ENCODE measurements at regions not wholly inside any gene's neighbourhood (a gene's known extent, or its start where the extent isn't known, plus 50 kb on each side); places are given as distances from the start of the nearest gene placed in this dataset.

DNA sequence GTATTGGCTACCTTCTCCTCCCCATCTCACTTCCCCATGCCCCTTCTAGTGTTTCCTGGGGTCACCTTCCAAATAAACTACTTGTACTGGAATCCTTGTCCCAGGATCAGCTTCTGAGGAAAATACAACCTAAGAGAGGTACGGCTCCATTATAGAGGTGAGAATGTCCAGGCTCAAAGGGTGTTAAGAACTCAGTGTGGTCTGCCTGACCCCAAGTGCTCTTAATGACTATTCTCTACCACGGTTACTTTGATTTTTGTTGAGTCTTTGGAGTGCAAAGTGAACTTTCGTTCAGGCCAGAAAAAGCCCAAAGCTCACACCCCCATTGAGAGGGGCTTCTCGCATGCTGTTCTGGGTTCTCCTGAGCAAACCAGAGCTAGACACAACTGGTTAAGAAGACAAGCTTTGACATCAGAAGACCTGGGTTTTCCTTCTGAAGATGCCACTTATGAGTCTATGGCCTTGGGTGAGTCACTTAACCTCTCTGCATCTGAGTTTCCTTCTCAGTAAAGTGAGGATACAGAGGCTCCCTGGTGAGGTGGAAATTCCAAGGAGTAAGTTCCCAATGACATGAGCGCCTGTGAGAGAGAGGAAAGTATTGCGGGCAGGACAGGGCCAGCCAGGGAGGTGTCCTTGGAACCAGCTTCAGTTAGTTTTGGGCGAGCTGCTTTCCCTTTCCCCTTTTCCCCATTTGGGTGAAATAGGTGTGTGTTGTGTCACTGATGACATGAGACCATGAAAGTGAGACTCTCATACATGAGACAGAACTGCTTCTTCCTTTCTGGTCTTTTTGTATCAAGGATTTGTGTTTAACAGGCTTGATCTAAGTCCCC is 475.0 kb upstream of the PROK2 start:
- Histone ChIP-seq H3K4me1 (no peaks in the 10 kb centered on the region), H3K4me3 (no peak overlapping the region), H3K9me3 (no peaks in the 10 kb centered on the region), H3K36me3 (replicated peaks) (no peaks in the 10 kb centered on the region), H3K27me3 (ENCODE audit: low read depth) (no peaks in the 10 kb centered on the region)
- DNase-seq (ENCODE audit: low spot score in 2 of 2) = no peak
- in situ Hi-C loops (cut with MboI; ENCODE audit: low sequenced_read_pairs) = no loop called here

DNA sequence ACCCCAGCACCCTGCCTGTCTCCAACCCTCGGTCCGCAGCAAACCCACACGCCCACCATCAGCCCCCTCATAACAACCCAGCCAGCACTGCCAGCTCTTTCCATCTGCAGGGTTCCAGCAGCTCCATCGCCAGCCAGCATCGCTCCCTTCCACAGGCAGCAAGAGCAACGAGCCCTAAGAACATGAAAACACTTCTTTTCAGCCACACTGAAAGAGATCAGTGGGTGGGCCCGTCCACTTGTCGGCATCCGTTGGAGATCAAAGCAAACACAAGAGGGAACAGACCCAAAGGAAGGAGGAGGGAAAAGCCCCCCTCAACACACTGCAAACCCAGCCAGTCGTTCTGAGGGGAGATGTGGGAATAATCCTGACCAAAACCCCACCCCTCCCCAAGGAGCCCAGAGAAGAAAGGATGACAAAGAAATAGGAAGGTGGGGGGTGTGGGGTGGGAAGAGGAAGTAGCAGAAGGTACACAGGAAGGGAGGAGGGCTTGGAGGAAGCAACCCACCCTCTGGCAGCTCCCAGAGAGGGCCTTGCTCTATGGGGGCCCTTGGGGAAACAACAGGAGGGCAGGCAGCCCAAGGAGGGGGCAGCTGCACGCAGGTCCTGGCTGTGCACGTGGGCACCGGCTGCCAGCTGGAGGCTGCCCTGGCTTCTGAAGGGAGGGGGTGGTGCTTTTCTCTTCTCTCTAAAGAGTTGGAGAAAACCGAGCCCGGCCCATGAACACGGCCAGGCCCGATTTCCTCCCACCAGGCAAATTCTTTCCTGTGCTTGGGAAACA is 473.6 kb upstream of the PROK2 start:
- in situ Hi-C loops (cut with MboI; ENCODE audit: low sequenced_read_pairs) = no loop called here
- Histone ChIP-seq H3K4me1 (no peaks in the 10 kb centered on the region), H3K36me3 (replicated peaks) (no peaks in the 10 kb centered on the region), H3K9me3 (no peaks in the 10 kb centered on the region), H3K27me3 (ENCODE audit: low read depth) (no peaks in the 10 kb centered on the region), H3K4me3 (no peak overlapping the region)
- DNase-seq (ENCODE audit: low spot score in 2 of 2) = no peak

DNA sequence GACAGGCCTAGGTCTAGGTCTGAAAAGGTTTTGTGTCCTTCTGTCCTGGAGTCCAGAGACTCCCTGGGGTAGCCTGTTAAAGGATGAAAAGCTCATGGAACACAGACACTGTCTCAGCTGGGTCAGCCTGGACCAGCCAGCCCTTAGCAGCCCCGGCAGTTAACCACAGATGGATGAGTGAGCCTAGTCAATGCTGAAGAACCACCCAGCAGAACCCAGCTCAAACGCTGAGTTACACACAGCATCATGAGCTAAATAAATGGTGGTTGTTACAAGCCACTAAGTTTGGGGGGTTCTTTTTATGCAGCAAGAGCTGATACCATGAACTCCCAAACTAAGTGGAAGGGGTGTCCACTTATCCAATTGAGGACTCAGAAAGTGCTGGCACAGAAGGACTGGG is 472.8 kb upstream of the PROK2 start:
- Histone ChIP-seq H3K4me1 (no peaks in the 10 kb centered on the region), H3K36me3 (replicated peaks) (no peaks in the 10 kb centered on the region), H3K4me3 (no peak overlapping the region), H3K27me3 (ENCODE audit: low read depth) (no peaks in the 10 kb centered on the region), H3K9me3 (no peaks in the 10 kb centered on the region)
- in situ Hi-C loops (cut with MboI; ENCODE audit: low sequenced_read_pairs) = no loop called here
- no peak for DNase-seq (ENCODE audit: low spot score in 2 of 2)

DNA sequence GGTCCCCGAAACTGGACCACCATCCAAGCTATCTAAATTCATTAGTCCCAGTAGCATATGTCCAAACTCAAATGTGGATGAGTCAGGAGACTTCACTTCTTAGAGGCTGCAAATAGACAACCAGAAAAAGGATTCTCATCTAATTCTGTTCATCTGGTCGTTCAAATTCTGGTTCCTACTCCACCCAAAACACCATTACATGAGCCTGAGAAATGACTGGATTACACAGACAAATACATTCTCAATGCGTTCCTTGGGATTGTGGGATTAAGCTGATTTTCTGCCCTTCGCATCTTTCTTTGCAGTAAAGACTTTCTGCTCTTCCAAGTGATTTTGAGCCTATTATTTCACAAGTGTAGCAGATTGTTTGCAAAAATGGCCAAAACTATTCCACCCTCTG is 472.3 kb upstream of the PROK2 start:
- DNase-seq (ENCODE audit: low spot score in 2 of 2) = no peak
- no peaks in the 10 kb centered on the region for H3K27me3 ChIP-seq (ENCODE audit: low read depth)
- no peaks in the 10 kb centered on the region for H3K4me1 ChIP-seq
- no peaks in the 10 kb centered on the region for H3K9me3 ChIP-seq
- no peaks in the 10 kb centered on the region for H3K36me3 ChIP-seq (replicated peaks)
- in situ Hi-C loops (cut with MboI; ENCODE audit: low sequenced_read_pairs) = no loop called here
- H3K4me3 ChIP-seq = no peak overlapping the region

DNA sequence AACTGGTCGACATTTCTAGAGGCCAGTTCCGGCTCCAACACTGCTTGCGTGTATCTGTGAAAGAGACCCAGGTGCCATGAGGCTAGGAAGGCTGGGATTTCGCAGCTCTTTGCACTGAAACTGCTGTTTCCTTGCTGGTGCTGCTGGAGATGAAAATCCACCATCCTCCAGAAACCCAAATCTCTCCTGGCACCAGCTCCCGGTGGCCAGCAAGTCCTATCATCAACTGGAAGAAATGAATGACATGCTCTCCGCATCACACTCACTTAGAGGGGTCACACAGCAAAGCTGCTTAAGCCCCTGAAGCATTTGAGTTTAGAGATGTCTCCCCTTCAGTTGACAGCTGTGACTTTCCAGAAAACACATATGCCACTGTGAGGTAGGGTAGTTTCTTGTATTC is 471.8 kb upstream of the PROK2 start:
- no peak overlapping the region for H3K4me3 ChIP-seq
- in situ Hi-C loops (cut with MboI; ENCODE audit: low sequenced_read_pairs) = no loop called here
- no peaks in the 10 kb centered on the region for H3K9me3 ChIP-seq
- no peak for DNase-seq (ENCODE audit: low spot score in 2 of 2)
- H3K36me3 ChIP-seq (replicated peaks) = no peaks in the 10 kb centered on the region
- no peaks in the 10 kb centered on the region for H3K4me1 ChIP-seq
- H3K27me3 ChIP-seq (ENCODE audit: low read depth) = no peaks in the 10 kb centered on the region

DNA sequence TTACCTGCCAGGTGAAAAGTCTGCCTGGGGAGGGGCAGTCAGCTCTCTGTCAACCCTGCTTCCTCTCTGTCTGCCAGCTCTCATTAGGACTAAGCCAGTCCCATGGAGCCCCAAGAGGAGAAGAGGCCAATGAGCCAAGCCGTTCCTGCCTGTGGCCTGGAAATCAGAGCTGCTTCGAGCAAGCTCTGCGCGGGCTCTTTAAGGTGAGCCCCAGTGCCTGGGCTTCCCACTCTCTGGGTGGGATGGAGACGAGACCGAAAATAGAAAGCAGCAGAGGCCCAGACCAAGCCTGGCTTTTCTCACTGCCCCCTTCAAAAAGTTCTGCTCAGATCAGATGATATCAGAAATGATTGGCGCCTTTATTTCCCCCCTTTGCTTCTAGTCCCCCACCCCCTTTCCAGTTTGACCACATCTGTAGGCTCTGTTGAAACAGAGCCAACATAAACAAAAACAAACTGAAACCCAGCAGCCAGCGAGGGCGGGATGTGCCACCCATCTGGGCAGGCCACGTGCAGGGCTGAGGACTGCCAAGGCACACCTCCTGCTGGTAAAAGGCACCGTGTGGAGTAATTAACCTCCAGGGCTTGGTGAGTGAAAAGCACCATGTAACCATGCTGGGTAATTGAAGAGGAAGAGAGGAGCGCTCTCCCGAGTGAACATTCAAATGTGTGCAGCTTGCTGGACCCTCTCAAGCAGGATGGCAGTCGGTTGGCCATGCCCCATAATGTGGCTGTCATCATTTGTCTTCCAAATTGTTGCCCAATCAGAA is 471.0 kb upstream of the PROK2 start:
- Histone ChIP-seq H3K27me3 (ENCODE audit: low read depth) (no peaks in the 10 kb centered on the region), H3K4me3 (no peak overlapping the region), H3K4me1 (no peaks in the 10 kb centered on the region), H3K9me3 (no peaks in the 10 kb centered on the region), H3K36me3 (replicated peaks) (no peaks in the 10 kb centered on the region)
- in situ Hi-C loops (cut with MboI; ENCODE audit: low sequenced_read_pairs) = no loop called here
- no peak for DNase-seq (ENCODE audit: low spot score in 2 of 2)

DNA sequence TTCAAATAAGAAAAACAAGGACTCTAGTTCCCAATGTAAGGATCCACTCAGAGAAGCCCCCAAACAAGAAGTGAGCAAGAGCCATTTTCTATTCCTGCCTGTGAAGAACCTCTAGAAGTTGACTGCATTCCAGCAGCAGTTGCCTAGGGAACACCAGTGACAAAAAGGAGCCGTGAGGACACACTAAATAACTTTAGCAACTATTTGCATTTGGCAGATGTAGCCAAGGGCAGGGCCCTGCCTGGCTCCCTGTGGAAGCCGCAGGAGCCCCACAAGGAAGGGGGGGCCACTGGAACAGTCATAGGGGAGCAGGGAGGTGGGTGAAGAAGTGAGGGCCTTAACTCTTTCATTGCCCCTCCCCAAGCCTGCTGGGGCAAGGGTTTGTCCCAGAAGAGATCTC is 470.2 kb upstream of the PROK2 start:
- in situ Hi-C loops (cut with MboI; ENCODE audit: low sequenced_read_pairs) = no loop called here
- Histone ChIP-seq H3K27me3 (ENCODE audit: low read depth) (no peaks in the 10 kb centered on the region), H3K4me1 (no peaks in the 10 kb centered on the region), H3K36me3 (replicated peaks) (no peaks in the 10 kb centered on the region), H3K9me3 (no peaks in the 10 kb centered on the region), H3K4me3 (no peak overlapping the region)
- DNase-seq (ENCODE audit: low spot score in 2 of 2) = no peak

DNA sequence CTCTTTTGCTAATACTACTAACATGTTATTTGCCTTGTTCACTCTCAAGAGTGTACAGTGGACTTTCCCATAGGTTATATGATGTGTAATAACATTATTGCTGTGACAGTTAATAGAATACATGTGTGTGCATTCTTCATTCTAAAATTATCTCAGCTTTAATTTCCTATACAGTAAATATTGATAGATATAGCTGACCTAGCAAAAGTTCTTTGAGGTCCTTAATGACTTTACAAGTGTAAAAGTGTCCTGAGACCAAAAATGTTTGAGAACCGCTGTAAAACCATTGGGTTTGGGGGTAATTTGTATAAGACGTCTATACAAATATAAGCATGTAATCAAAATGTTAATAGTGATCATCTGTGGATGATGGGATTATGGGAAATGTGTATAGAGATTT is 469.5 kb upstream of the PROK2 start:
- no peak for DNase-seq (ENCODE audit: low spot score in 2 of 2)
- Histone ChIP-seq H3K27me3 (ENCODE audit: low read depth) (no peaks in the 10 kb centered on the region), H3K4me1 (no peaks in the 10 kb centered on the region), H3K9me3 (no peaks in the 10 kb centered on the region), H3K36me3 (replicated peaks) (no peaks in the 10 kb centered on the region), H3K4me3 (no peak overlapping the region)
- in situ Hi-C loops (cut with MboI; ENCODE audit: low sequenced_read_pairs) = no loop called here

DNA sequence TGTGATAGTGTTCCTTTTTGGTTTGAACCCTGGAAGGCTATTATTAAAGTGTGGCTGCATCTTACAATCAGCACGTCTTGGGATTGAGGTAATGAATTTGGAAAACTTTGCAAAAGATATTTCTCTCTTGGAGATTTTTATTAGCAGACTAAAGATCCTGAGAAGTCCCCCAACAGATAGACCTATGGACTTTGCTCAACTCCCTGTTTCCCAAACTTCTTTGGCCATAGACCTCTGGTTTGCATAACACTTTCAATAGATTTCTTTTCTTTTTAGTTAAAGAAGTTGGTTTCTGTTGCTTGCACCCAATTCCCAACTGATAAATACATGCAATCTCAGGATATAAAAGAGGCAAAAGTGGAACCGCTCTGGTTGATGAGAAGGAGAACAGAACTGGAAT is 465.8 kb upstream of the PROK2 start:
- in situ Hi-C loops (cut with MboI; ENCODE audit: low sequenced_read_pairs) = no loop called here
- DNase-seq (ENCODE audit: low spot score in 2 of 2) = no peak
- Histone ChIP-seq H3K9me3 (no peaks in the 10 kb centered on the region), H3K36me3 (replicated peaks) (no peaks in the 10 kb centered on the region), H3K27me3 (ENCODE audit: low read depth) (no peaks in the 10 kb centered on the region; the same call in 1 of the 2 replicates), H3K4me1 (no peaks in the 10 kb centered on the region), H3K4me3 (no peak overlapping the region)

- H3K9me3 ChIP-seq = no peaks in the 10 kb centered on the region
- no peaks in the 10 kb centered on the region; the same call in 1 of the 2 replicates for H3K27me3 ChIP-seq (ENCODE audit: low read depth)
- in situ Hi-C loops (cut with MboI; ENCODE audit: low sequenced_read_pairs) = no loop called here
- no peak overlapping the region for H3K4me3 ChIP-seq
- H3K36me3 ChIP-seq (replicated peaks) = no peaks in the 10 kb centered on the region
- no peak for DNase-seq (ENCODE audit: low spot score in 2 of 2)
- no peaks in the 10 kb centered on the region for H3K4me1 ChIP-seq
Measured at GRCh38 chr3:72248869-72249268, 463.9 kb upstream of the PROK2 start.

DNA sequence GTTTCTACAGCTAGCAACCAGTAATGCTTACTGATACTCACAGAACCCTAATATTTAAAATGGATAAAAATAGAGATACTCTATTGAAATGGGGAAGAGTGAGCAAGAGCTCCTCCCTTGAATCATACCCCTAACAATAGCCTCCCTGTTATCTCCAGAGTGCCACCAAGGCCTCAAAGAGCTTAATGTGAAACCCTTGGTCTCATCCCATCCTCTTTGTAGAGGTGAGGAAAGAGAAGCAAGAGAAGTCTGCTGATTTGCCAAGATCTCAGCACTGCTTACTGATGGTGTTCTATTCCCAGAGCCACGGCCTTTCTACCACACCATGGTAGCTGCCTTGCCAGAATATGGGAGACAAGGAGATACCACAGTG is 463.4 kb upstream of the PROK2 start:
- DNase-seq (ENCODE audit: low spot score in 2 of 2) = no peak
- Histone ChIP-seq H3K9me3 (no peaks in the 10 kb centered on the region), H3K4me3 (no peak overlapping the region), H3K36me3 (replicated peaks) (no peaks in the 10 kb centered on the region), H3K4me1 (no peaks in the 10 kb centered on the region), H3K27me3 (ENCODE audit: low read depth) (no peaks in the 10 kb centered on the region; the same call in 1 of the 2 replicates)
- in situ Hi-C loops (cut with MboI; ENCODE audit: low sequenced_read_pairs) = no loop called here

GRCh38 chr3:72247645-72248388 is 462.9 kb upstream of the PROK2 start:
- in situ Hi-C loops (cut with MboI; ENCODE audit: low sequenced_read_pairs) = no loop called here
- no peaks in the 10 kb centered on the region; the same call in 1 of the 2 replicates for H3K27me3 ChIP-seq (ENCODE audit: low read depth)
- no peak overlapping the region for H3K4me3 ChIP-seq
- no peaks in the 10 kb centered on the region for H3K4me1 ChIP-seq
- no peak for DNase-seq (ENCODE audit: low spot score in 2 of 2)
- H3K9me3 ChIP-seq = no peaks in the 10 kb centered on the region
- no peaks in the 10 kb centered on the region for H3K36me3 ChIP-seq (replicated peaks)

DNA sequence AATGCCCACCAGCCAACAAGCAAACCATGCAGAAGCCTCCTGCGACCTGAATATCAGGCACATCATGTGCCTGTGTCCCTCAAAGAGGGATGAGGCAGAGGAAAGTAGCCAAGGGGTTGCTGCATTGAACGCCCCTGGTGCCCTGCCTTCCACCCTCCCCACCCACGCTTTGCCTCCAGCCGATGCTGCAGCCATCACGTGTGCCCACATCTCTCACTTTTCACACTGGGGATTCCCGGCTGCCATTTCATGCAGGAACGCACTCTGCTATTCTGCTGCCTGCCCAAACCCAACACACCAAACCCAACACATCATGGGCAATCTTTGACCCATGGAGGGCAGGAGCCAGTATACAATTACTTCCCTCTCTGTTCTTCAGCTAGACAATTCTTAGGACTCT is 462.2 kb upstream of the PROK2 start:
- no peaks in the 10 kb centered on the region; the same call in 1 of the 2 replicates for H3K27me3 ChIP-seq (ENCODE audit: low read depth)
- in situ Hi-C loops (cut with MboI; ENCODE audit: low sequenced_read_pairs) = no loop called here

More for the DNA sequence above, 462.2 kb upstream of the PROK2 start:
- DNase-seq (ENCODE audit: low spot score in 2 of 2) = no peak
- Histone ChIP-seq H3K9me3 (no peaks in the 10 kb centered on the region), H3K36me3 (replicated peaks) (no peaks in the 10 kb centered on the region), H3K4me3 (no peak overlapping the region), H3K4me1 (no peaks in the 10 kb centered on the region)
